Muscle of arm (tissue), 1 donor: ENCODE measurements at regions not wholly inside any gene's neighbourhood (a gene's known extent, or its start where the extent isn't known, plus 50 kb on each side); places are given as distances from the start of the nearest gene placed in this dataset.

Source experiments
- DNase-seq: peaks from one replicate; pipeline ENCODE4 v3.0.0-alpha.2; 2013

DNA sequence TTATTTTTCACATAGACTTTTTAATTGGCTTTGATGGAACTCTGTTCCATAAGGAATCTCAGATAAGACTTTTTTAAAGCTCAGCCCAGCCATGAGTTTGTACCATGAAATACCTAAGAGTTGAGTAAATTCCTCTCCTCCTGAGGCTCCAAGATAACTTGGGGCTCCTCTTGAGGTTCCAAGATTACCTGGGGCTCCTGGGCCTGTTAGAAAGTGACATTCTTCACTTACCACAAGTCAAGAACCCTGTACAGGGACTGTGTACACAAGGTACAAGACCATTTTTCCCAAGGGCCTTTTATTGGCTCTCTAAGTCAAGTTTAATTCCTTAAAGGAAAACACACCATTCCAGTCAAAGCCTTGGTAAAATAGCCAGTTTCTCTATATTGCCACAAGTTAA, 111.3 kb upstream of the PRR20G start:
- DNase-seq, result no peak

DNA sequence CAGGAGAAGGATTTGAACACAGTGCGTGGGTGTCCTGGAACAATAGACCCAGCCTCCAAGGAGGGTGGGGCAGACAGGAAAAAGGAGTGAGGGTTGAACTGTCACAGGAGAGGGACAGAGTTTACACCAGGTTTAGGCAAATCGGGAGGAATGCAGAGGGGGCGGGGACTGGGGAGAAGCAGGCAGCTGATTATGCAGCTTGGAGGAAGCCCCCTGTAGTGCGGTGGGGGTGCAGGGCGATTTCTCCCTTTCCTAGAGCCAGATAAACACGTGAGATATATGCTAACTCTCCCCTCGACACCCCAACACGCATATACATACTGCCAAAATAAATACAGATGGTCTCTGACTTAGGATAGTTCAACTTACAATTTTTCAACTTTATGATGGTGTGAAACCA, 108.6 kb upstream of the PRR20G start:
- no peak for DNase-seq

DNA sequence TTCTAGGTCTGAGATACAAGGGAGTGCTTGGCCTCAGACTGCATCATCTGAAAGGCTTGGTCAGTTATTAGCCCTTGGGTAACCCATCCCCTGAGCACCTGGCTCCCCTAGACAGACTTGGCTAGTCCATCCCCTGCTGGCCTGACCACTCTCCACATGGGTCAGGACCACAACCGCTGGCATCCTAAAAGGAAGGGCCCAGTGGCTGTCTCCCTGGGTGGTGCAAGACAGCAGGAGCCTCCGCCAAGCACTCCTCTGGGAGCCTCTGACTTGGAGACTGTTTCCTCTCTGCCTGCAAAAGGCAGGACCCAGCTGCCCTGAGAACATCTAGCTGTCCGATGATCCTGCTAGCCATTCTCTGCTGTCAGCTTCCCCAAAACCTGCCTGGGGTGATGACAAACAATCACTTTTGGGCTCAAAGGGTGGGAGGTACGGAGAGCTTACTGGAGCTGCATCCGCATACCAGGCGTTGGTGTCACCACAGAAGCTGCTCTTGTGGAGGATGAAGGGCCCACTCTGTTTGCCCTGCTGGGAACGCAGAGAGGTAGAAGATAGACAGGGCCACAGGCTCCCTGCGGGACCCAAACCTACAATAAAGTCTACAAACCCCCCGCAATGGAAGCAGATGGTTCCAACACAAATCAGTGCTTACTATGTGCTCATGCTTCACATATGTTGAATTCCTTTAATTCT, 108.0 kb upstream of the PRR20G start:
- DNase-seq, result no peak

DNA sequence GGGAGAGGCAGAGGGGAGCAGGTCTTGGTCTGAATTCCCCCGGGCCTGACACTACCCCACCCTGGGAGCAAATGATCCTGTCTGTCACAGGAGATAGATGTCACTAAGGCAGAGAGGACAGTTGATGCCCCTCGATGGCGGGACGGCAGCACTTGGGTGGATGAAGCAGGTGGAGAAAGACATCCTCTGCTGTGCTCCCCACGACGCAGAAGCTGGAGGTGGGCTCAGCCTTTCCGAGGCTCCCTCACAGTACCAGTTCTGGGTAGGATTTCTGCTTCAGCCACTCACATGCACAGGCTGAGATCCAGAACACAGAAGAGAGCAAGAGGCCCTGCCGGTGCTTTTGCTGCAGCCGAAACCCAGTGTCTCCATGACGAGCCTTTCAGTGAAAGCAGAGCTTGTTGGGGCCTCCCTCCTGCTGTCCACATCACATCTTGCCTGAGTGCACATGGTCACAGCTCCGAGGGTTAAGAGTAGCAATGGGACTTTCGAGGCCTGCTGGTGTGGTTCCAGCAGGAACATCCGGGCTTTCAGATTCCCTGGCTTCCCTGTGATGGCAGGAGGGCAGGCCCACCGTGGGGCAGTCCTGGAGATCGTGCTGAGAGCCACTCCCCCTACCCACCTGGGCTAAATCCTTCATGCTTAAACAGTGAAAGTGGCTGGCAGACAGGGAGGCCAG, 107.3 kb upstream of the PRR20G start:
- DNase-seq, result no peak

DNA sequence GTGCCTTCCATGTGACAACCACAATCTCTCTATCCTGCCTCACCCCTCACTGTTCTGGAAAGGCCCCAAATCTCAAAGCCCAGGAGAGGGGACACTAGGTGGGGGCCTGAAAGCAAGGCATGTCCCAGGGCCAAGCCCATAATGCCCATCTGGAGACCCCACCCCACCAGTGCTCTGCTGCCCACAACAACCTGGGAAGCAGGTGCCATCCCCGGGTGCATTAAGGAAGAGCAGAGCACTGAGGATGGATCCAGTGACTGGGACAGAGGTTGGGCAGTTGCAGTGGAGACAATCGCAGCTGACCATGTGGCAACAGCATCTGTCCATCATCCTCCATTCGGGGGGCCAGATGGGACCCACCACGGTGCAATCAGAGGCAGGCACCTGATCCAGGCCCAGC, 106.2 kb upstream of the PRR20G start:
- DNase-seq, result no peak

DNA sequence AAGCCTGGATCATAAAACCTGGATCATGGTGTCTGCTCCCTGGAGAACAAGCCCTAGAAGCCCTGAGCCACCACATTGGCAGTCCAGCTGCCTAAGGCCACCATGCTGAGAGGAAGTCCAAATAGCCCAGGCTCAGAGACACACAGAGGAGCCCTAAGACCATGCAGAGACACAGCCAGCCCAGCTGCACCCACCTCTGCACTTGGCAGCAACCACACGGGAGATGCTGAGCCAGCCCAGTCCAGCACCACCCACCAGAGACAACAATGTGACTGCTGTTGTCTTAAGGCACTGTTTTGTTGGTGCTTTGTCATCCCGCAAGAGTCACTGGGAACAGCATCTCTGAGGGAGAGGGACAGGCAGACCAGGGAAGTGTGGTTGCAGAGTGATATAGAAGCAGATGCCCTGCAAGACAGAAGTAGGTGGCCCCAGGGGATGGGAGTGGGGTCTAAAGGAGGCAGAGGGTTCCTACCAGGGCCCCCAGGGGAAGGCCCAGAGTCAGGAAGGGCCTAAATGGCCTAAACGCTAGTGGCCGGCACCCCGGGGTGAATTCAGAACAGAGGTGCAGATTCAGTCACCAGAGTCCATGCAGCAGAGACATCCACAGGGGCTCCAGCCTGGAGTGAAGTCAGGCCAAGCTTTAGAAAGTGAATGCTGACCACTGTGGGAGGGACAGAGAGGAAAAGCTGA, 105.4 kb upstream of the PRR20G start:
- no peak for DNase-seq

DNA sequence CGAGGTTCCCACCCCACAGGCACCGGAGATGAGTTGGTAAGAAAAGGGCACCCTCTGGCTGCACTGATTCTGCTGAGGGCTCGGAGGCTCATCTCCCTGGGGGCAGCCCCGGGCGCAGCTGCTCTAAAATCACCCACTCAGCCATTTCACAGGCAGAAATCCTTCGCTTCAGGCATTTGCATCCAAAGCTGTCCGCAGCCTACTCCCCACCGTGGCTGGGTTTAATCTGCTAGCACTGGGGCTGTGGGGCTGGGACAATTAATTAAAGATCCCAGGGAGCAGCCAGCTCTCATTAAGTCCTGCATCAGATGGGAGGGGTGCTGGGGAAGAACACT, 104.3 kb upstream of the PRR20G start:
- no peak for DNase-seq

DNA sequence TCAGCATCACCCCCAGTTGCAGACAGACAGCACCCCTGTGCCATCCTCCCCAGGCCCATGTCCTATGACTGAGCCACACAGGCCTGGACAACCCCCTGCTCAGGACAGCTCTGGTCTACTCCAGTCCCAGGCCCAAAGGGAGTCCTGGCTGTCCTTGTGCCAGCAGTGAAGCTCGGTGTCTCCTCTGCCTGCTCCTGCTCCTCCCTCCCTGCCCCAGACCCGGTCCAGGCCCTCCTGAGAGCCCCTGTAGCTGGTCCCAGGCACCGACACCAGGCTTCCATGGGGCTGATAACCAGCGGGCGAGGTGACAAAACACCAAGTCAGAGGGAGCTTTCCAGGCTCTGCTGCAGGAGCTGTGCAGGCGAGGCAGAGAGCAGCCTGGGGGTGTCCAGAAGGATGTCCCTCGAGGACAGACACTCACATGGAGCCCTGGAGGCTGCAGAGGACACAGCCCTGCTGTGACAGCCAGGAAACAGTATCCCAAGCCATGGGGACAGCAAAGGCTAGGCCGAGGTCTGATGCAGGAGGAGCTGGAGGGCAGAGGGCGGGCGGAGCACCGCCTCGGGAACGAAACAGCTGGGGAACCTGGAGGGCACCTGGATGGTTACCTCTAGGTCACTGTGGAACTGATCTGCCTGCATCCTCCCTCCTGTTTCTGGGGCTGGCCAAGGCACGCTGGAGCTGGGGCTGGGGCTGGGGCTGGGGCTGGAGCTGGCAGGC, 103.8 kb upstream of the PRR20G start:
- DNase-seq, result no peak

DNA sequence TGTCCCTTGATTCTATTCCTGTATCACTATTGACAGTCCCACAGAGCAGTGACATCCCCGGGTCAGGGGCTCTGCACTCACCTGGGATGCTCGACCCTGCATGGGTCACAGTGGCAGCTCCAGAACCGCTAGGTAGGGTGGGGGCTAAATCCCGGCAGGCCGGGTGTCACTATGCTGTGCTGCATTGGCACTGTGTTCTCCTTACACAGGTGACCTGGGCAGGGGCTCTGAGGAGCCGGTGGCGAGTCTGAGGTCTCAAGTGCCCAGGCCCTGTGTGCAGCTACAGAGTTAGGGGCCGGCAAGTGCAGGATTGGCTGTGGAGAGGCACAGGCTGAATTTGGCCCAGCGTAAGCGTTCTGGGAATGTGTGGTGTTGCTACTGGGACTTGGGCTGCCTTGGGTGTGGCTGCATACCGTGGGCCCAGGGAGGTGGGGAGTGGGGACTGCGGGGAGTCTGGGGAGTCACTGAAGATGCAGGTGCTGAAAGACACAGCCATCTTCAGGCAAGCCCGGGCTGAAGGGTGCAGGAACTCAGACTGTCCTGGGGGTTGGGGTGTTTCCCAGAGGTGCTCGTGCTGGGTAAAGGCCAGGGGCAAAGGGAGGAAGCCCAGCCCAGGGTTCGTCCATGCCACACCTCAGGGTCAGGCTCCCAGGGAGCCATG, 102.6 kb upstream of the PRR20G start:
- no peak for DNase-seq

DNA sequence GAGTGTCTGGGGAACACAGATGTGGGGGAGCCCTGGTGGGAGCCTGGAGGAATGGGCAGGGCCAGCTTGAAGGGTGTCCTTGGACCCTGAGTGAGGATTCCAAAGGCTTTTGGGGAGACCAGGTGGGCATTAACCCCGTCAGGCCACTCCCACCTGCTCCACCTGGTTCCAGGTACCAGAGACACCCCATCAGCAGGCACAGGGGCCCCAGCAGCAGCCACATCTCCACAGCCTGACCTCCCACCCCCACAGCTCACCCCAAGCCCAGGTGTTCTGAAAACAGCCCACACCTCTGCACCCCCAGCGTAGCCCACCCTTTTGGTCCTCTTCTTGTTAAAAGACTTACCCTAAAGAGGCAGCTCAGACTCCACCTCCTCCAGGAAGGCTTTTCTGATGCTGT, 102.1 kb upstream of the PRR20G start:
- DNase-seq, result no peak

DNA sequence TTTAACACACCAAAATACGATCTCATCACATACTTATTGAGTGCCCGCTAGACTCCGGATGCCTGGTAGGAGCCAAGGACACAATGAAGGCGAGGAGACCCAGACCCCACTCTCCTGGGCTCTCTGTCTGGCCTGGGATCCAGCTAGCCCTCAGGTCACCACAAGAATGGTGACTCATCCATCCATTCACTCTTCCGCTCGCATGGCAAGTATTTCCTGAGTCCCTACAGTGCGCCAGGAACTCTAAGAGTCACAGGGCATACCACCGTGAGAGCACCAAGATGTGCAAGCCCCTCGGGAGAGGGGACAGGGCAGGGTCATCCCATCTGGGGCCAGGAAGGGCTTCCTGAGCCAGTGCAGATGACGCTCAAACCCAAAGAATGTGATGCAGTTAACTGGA, 101.6 kb upstream of the PRR20G start:
- DNase-seq, result no peak

DNA sequence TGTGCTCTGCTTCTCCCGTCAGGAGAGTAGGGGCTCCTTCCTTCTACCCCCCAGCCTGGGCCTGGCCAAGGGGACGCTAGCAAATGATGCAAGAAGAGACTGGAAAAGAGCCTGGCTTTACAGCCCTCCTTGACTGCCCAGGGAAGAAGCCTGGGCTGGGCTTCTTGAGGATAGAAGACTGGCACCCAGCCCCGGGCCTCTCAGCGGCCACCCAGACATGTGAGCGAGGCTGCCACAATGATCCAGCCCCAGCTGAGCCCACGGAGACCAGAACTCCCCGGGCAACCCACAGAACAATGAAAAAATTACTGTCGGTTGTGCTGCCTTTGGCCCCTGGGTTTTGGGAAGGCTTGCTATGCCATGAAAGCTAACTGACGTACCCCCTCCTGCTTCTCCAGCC, 100.6 kb upstream of the PRR20G start:
- DNase-seq, result no peak

DNA sequence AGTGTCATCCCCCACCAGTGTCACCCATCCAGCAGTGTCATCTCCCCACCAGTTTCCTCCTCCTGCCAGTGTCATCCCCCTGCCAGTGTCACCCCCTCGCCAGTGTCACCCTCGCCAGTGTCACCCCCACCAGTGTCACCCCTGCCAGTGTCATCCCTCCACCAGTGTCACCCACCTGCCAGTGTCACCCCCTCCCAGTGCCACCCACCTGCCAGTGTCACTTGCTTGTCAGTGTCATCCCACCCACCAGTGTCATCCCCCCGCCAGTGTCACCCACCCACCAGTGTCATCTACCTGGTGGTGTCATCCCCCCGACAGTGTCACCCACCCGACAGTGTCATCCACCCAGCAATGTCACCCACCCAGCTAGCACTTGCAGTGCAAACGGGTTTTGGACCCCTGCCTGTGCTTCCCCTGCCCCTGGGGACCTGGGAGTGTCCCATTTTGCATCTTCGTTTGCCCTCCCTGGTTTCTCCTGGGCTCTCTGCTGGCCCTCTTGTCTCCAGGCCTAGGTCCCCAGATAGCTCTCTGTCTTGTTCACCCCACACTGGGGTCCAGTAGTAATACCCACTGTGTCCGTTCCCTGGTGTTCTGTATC, 99.8 kb upstream of the PRR20G start:
- no peak for DNase-seq

DNA sequence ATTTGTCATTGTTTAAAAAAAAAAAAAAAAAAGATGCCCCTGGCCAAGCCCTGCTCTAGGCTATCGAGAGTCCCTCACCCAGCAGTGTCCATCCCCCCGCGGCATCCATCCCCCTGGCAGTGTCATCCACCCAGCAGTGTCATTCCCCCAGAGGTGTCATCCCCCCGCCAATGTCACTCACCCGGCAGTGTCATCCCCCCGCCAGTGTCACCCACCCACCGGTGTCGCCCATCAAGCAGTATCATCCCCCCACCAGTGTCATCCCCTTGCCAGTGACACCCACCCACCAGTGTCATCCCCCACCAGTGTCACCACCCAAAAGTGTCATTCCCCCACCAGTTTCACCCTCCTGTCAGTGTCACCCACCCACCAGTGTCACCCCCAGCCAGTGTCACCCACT, 99.3 kb upstream of the PRR20G start:
- DNase-seq, result no peak

DNA sequence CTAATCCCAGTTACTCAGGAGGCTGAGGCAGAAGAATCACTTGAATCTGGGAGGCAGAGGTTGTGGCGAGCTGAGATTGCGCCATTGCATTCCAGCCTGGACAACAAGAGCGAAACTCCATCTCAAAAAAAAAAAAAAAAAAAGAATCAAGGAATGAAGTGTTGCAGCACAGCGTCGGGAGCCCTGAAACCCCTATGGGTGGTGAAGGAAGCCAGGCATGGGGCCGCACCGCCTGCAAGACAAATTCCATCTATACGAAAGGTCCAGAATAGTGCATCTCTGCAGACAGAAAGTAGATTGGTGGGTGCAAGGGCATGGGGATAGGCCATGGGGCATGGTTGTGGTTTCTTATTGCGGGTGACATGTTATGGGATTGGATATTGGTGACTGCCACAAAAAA, 98.6 kb upstream of the PRR20G start:
- no peak for DNase-seq

DNA sequence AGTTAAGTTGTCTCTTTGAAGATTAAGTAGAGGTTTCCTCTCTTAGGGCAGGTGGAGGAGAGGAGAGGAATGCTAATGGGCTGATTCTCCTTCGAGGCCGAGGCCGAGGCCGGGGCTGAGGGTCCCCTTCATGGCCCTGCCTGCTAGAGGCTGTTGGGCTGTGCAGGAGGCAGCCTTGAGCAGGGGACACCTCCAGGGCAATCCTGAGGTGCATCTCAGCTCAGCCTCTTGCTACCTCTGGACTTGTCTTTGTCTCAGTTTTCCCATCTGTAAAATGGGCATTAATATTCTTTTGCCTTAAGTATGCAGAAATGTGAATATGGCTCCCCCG, 97.7 kb upstream of the PRR20G start:
- DNase-seq, result no peak

DNA sequence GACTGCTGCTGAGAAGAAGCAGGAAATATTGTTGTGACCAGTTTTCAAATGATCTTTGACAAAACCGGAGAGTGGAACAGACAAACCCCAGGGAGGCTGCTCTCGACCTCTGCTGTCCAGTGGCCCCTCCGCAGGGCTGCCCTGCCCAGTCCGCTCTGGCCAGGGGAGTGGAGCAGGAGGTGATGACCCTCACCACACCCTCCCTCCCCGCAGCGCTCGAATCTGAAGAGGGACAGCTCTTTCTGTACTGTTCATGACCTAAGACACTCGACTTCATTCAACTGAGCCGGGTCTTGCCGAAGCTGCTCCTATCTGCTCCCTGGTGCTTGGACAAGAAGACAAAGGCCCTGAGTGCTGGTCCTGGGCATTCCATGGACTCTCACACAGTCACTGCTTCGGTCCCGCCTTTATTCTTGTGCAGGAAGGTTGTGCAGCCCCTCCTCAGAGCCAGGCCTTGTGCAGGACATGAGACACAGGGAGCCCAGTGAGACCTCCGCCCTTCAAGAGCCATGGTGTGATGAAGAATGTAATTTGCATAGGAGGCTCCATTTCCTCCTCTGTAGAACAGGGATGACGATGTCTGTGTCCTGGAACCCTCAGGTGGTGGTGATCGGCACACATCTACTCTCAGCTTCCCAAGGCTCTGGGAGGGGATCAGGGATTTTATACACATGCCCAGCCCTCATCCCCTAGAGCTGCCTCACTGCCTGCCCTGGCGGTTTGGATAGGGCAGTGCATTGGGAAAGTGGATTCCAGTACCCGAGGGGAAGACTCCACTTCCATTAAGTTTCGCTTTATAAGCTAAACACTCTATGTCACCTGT, 97.1 kb upstream of the PRR20G start:
- DNase-seq, result no peak

DNA sequence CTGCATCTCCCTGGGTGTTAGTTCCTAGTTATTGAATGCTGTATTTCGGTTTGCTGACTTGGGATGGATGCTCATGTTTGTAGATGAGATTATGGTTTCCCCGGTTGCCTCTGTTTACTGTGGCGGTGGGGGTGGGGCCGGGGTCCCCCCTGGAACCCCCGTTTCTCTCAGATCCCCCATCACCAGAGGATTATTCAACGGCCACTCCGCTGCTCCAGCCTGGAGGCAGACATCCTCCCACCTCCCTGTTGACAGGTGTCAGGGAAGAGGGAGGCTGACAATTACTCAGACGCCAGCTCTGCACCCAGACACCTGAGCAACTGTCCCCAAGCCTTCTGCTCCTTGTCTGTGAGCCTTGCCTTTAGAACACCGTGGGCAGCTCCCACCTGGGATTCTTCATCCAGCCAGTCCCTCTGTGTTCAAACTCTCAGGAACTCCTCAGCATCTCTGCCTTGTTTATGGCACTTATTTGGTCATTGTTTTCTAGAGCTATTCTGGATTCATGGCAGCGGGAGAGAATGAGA, 95.9 kb upstream of the PRR20G start:
- no peak for DNase-seq

DNA sequence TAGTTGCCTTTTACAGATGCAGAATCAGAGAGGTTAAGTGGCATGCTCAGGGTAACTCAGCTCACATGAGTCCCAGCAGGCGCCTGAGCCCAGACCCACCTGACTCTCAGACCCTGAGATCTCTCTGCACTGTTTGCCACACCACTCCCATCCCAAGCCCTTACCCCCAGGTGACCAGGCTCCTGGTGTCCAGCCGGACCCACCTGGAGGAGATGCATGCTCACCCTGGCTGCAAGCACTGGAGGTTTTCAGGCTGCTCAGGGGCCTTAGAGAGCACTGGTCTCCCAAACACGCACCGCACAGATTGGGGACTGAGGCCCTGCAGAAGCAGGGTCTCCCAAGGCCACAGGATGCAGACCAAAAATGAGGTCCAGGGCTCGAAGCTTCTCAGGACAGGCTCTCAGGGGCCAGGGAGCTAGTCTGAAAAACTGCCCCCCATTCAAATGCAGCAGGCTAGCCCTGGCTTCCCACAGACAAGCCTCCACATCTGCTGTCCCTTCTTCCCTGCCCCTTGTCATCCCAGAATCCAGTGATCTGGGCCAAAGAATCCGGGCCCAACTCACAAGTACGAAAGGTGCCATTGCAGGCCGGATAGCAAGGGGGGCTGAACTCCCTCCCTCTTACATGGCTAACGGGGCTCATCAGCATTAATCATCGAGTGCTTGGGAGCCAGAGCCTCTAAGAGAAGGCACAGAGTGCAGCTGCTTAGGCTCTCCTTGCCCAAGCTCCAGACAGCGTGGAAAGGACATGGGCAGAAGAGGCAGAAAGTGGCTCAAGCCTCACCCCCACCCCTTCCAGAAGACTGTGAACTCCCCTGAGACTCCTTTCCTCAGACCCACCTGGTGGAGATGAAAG, 90.2 kb upstream of the PRR20G start:
- DNase-seq, result no peak
